HepG2 (cell line): ENCODE measurements at regions not wholly inside any gene's neighbourhood (a gene's known extent, or its start where the extent isn't known, plus 50 kb on each side); places are given as distances from the start of the nearest gene placed in this dataset.

Source experiments
- CREM ChIP-seq, 2 experiments: sonication (generic) in 1 of 2; formaldehyde crosslinking in 1 of 2; IDR thresholded peaks; 2 replicates each; pipeline versions ENCODE4 v1.4.0 to v1.6.1; 2016 to 2020; ENCODE audit warnings: antibody characterized with exemption in 1 of 2, mild to moderate bottlenecking in 1 of 2, missing genetic modification reagents in 1 of 2
- FOXA1 ChIP-seq, 2 experiments: fragments of 450-650 bp in 1 of 2; sonication (generic) in 1 of 2; formaldehyde crosslinking in 1 of 2; IDR thresholded peaks; 2 replicates each; pipeline versions ENCODE4 v1.4.0 to v1.6.1; 2016 to 2020; ENCODE audit warnings: missing genetic modification reagents in 1 of 2
- FOXA3 ChIP-seq: IDR thresholded peaks from 2 replicates; pipeline ENCODE4 v1.6.1; 2016; ENCODE audit warnings: missing genetic modification reagents, missing compliant biosample characterization
- HOXA9 ChIP-seq: sonication (generic); formaldehyde crosslinking; IDR thresholded peaks from 2 replicates; pipeline ENCODE4 v1.8.1; 2022; ENCODE audit warnings: missing genetic modification reagents, mild to moderate bottlenecking, moderate library complexity, borderline replicate concordance
- IKZF1 ChIP-seq: fragments of 450-650 bp; IDR thresholded peaks from 2 replicates; pipeline ENCODE4 v1.7.1; 2016
- IRF2 ChIP-seq: IDR thresholded peaks from 2 replicates; pipeline ENCODE4 v1.6.1; 2018; ENCODE audit warnings: missing genetic modification reagents, missing compliant biosample characterization
- RAD21 ChIP-seq: fragments of 450-650 bp; formaldehyde crosslinking; IDR thresholded peaks from 2 replicates; pipeline ENCODE4 v1.5.0; 2020; ENCODE audit warnings: mild to moderate bottlenecking
- RFXAP ChIP-seq: sonication (generic); formaldehyde crosslinking; IDR thresholded peaks from 2 replicates; pipeline ENCODE4 v1.4.0; 2020; ENCODE audit warnings: missing genetic modification reagents, borderline replicate concordance
- SOX5 ChIP-seq: IDR thresholded peaks from 2 replicates; pipeline ENCODE4 v1.6.1; 2016; ENCODE audit warnings: borderline replicate concordance
- SUZ12 ChIP-seq: fragments of 150-350 bp; IDR thresholded peaks from 2 replicates; pipeline ENCODE4 v1.6.1; 2014; ENCODE audit warnings: low read depth, low read length
- TBL1XR1 ChIP-seq: fragments of 150-350 bp; IDR thresholded peaks from 2 replicates; pipeline ENCODE4 v1.6.1; 2014; ENCODE audit warnings: borderline replicate concordance, low read length; ENCODE audit not compliant: partially characterized antibody
- ZIK1 ChIP-seq: sonication (generic); formaldehyde crosslinking; IDR thresholded peaks from 2 replicates; pipeline ENCODE4 v1.5.0; 2020; ENCODE audit warnings: mild to moderate bottlenecking, low read depth, missing genetic modification reagents, borderline replicate concordance
- ZNF101 ChIP-seq: sonication (generic); formaldehyde crosslinking; IDR thresholded peaks from 2 replicates; pipeline ENCODE4 v1.4.0; 2020; ENCODE audit warnings: mild to moderate bottlenecking, low read depth, missing genetic modification reagents, borderline replicate concordance
- ZNF331 ChIP-seq: sonication (generic); formaldehyde crosslinking; IDR thresholded peaks from 2 replicates; pipeline ENCODE4 v1.4.0; 2020; ENCODE audit warnings: missing genetic modification reagents
- ZNF354B ChIP-seq: sonication (generic); formaldehyde crosslinking; IDR thresholded peaks from 2 replicates; pipeline ENCODE4 v1.8.0; 2022; ENCODE audit warnings: mild to moderate bottlenecking, missing genetic modification reagents
- ZNF510 ChIP-seq: sonication (generic); formaldehyde crosslinking; IDR thresholded peaks from 2 replicates; pipeline ENCODE4 v1.4.0; 2020; ENCODE audit warnings: low read depth, mild to moderate bottlenecking, missing genetic modification reagents
- ZNF660 ChIP-seq: sonication (generic); formaldehyde crosslinking; IDR thresholded peaks from 2 replicates; pipeline ENCODE4 v1.5.1; 2020; ENCODE audit warnings: mild to moderate bottlenecking, low read depth, missing genetic modification reagents, borderline replicate concordance
- ZNF891 ChIP-seq: sonication (generic); formaldehyde crosslinking; IDR thresholded peaks from 2 replicates; pipeline ENCODE4 v1.5.0; 2020; ENCODE audit warnings: mild to moderate bottlenecking, missing genetic modification reagents
- TF ChIP-seq, protein P1 (sequence below): sonication (generic); formaldehyde crosslinking; IDR thresholded peaks from 2 replicates; pipeline ENCODE4 v1.4.0; 2020; ENCODE audit warnings: missing genetic modification reagents, borderline replicate concordance
- TF ChIP-seq, protein P2 (sequence below): fragments of 450-650 bp; IDR thresholded peaks from 2 replicates; pipeline ENCODE4 v1.6.1; 2016
- TF ChIP-seq, protein P3 (sequence below): sonication (generic); formaldehyde crosslinking; IDR thresholded peaks from 2 replicates; pipeline ENCODE4 v1.4.0; 2020; ENCODE audit warnings: mild to moderate bottlenecking, missing genetic modification reagents
- TF ChIP-seq, protein P4 (sequence below): sonication (generic); formaldehyde crosslinking; IDR thresholded peaks from 2 replicates; pipeline ENCODE4 v1.5.0; 2020; ENCODE audit warnings: missing genetic modification reagents

DNA sequence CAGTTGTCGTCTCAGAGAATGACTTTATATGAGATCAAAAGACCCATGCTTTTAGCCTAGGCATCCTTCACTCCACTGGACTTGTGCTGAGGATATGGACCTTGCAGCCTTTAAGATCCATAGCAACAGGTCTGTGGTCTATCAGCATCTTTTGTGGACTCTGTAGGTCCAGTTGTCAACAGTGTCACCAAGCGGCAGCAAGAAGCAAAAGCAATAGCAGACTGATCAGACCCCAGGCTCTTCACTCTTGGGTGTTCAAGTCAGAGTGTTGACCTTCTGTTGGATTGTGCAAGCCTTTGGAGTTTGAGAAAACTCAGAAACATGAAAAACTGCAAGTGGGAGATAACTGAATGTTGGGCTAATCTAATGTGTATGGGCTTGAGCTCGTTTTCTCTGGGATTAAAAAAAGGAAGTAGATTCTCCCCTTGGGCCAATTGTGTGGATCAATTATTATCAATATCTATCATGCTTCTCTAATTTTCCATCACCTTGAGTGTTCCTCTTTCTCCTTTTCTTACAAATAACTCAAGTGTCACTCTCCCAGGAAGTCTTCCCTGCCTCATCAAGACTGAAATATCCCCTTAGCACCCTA lies 144.2 kb downstream of the LYPLAL1 start (continued):
- TF ChIP-seq, protein P1, sequence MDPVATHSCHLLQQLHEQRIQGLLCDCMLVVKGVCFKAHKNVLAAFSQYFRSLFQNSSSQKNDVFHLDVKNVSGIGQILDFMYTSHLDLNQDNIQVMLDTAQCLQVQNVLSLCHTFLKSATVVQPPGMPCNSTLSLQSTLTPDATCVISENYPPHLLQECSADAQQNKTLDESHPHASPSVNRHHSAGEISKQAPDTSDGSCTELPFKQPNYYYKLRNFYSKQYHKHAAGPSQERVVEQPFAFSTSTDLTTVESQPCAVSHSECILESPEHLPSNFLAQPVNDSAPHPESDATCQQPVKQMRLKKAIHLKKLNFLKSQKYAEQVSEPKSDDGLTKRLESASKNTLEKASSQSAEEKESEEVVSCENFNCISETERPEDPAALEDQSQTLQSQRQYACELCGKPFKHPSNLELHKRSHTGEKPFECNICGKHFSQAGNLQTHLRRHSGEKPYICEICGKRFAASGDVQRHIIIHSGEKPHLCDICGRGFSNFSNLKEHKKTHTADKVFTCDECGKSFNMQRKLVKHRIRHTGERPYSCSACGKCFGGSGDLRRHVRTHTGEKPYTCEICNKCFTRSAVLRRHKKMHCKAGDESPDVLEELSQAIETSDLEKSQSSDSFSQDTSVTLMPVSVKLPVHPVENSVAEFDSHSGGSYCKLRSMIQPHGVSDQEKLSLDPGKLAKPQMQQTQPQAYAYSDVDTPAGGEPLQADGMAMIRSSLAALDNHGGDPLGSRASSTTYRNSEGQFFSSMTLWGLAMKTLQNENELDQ = no peak
- TF ChIP-seq FOXA3 (CRISPR knock-in tag) (peak; percentile 63; the same call in 1 of the 2 replicates), CREM (IDR thresholded peaks at IDR 0.05) (no peak), CREM (CRISPR knock-in tag; IDR thresholded peaks at IDR 0.05) (no peak), ZNF660 (CRISPR knock-in tag) (no peak), IRF2 (peak; percentile 62), SOX5 (no peak), TBL1XR1 (no peak), ZNF510 (CRISPR knock-in tag) (no peak), ZNF101 (CRISPR knock-in tag) (no peak), SUZ12 (no peak), ZNF354B (CRISPR knock-in tag) (no peak), RFXAP (CRISPR knock-in tag) (no peak), FOXA1 (IDR thresholded peaks at IDR 0.05) (no peak), FOXA1 (CRISPR knock-in tag; IDR thresholded peaks at IDR 0.05) (peak; percentile 51), ZNF891 (CRISPR knock-in tag) (no peak), ZNF331 (CRISPR knock-in tag) (peak; percentile 51; the same call in 1 of the 2 replicates), IKZF1 (no peak), ZIK1 (CRISPR knock-in tag) (no peak), HOXA9 (CRISPR knock-in tag) (no peak), RAD21 (CRISPR knock-in tag) (peak; percentile 89)
- TF ChIP-seq, protein P2, sequence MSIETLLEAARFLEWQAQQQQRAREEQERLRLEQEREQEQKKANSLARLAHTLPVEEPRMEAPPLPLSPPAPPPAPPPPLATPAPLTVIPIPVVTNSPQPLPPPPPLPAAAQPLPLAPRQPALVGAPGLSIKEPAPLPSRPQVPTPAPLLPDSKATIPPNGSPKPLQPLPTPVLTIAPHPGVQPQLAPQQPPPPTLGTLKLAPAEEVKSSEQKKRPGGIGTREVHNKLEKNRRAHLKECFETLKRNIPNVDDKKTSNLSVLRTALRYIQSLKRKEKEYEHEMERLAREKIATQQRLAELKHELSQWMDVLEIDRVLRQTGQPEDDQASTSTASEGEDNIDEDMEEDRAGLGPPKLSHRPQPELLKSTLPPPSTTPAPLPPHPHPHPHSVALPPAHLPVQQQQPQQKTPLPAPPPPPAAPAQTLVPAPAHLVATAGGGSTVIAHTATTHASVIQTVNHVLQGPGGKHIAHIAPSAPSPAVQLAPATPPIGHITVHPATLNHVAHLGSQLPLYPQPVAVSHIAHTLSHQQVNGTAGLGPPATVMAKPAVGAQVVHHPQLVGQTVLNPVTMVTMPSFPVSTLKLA = no peak
- TF ChIP-seq, protein P3, sequence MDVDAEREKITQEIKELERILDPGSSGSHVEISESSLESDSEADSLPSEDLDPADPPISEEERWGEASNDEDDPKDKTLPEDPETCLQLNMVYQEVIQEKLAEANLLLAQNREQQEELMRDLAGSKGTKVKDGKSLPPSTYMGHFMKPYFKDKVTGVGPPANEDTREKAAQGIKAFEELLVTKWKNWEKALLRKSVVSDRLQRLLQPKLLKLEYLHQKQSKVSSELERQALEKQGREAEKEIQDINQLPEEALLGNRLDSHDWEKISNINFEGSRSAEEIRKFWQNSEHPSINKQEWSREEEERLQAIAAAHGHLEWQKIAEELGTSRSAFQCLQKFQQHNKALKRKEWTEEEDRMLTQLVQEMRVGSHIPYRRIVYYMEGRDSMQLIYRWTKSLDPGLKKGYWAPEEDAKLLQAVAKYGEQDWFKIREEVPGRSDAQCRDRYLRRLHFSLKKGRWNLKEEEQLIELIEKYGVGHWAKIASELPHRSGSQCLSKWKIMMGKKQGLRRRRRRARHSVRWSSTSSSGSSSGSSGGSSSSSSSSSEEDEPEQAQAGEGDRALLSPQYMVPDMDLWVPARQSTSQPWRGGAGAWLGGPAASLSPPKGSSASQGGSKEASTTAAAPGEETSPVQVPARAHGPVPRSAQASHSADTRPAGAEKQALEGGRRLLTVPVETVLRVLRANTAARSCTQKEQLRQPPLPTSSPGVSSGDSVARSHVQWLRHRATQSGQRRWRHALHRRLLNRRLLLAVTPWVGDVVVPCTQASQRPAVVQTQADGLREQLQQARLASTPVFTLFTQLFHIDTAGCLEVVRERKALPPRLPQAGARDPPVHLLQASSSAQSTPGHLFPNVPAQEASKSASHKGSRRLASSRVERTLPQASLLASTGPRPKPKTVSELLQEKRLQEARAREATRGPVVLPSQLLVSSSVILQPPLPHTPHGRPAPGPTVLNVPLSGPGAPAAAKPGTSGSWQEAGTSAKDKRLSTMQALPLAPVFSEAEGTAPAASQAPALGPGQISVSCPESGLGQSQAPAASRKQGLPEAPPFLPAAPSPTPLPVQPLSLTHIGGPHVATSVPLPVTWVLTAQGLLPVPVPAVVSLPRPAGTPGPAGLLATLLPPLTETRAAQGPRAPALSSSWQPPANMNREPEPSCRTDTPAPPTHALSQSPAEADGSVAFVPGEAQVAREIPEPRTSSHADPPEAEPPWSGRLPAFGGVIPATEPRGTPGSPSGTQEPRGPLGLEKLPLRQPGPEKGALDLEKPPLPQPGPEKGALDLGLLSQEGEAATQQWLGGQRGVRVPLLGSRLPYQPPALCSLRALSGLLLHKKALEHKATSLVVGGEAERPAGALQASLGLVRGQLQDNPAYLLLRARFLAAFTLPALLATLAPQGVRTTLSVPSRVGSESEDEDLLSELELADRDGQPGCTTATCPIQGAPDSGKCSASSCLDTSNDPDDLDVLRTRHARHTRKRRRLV (CRISPR knock-in tag) = no peak
- TF ChIP-seq, protein P4, sequence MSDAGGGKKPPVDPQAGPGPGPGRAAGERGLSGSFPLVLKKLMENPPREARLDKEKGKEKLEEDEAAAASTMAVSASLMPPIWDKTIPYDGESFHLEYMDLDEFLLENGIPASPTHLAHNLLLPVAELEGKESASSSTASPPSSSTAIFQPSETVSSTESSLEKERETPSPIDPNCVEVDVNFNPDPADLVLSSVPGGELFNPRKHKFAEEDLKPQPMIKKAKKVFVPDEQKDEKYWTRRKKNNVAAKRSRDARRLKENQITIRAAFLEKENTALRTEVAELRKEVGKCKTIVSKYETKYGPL = no peak
